Amniotic epithelial cell (primary cell): ENCODE measurements at regions not wholly inside any gene's neighbourhood (a gene's known extent, or its start where the extent isn't known, plus 50 kb on each side); places are given as distances from the start of the nearest gene placed in this dataset.

ENCODE experiments used
- DNase-seq: peaks from one replicate; pipeline ENCODE4 v3.0.0-alpha.2; 2010; ENCODE audit warnings: low read depth

- no peak for DNase-seq
Measured at GRCh38 chr5:165296401-165297130, 1791.1 kb downstream of the MAT2B start.

GRCh38 chr5:165304193-165304827, 1798.9 kb downstream of the MAT2B start:
- no peak for DNase-seq

- no peak for DNase-seq
Measured at GRCh38 chr5:165305596-165305995, 1800.2 kb downstream of the MAT2B start.

- no peak for DNase-seq
Measured at GRCh38 chr5:165309446-165309845, 1804.0 kb downstream of the MAT2B start.

GRCh38 chr5:165310031-165310430, 1804.6 kb downstream of the MAT2B start:
- no peak for DNase-seq

- DNase-seq = peak; percentile 87
Measured at GRCh38 chr5:165321912-165322311, 1816.5 kb downstream of the MAT2B start.

- DNase-seq = peak; percentile 53
Measured at GRCh38 chr5:165325221-165325620, 1819.8 kb downstream of the MAT2B start.

GRCh38 chr5:165327631-165328030, 1822.2 kb downstream of the MAT2B start:
- no peak for DNase-seq

- DNase-seq = no peak
Measured at GRCh38 chr5:165328846-165329245, 1823.4 kb downstream of the MAT2B start.

GRCh38 chr5:165333623-165334022, 1828.2 kb downstream of the MAT2B start:
- DNase-seq = peak; percentile 16

- peak; percentile 35 for DNase-seq
Measured at GRCh38 chr5:165334201-165334600, 1828.8 kb downstream of the MAT2B start.

- no peak for DNase-seq
Measured at GRCh38 chr5:165349735-165350134, 1844.3 kb downstream of the MAT2B start.

GRCh38 chr5:165351342-165351741, 1845.9 kb downstream of the MAT2B start:
- no peak for DNase-seq

GRCh38 chr5:165360366-165360765, 1854.9 kb downstream of the MAT2B start:
- no peak for DNase-seq

GRCh38 chr5:165360784-165361542, 1855.5 kb downstream of the MAT2B start:
- no peak for DNase-seq

GRCh38 chr5:165370233-165370632, 1864.8 kb downstream of the MAT2B start:
- DNase-seq = no peak

- peak; percentile 5 for DNase-seq
Measured at GRCh38 chr5:165370794-165371193, 1865.4 kb downstream of the MAT2B start.

- DNase-seq = no peak
Measured at GRCh38 chr5:165375201-165375600, 1869.8 kb downstream of the MAT2B start.

- no peak for DNase-seq
Measured at GRCh38 chr5:165393839-165394238, 1888.4 kb downstream of the MAT2B start.

- no peak for DNase-seq
Measured at GRCh38 chr5:165397516-165397915, 1892.1 kb downstream of the MAT2B start.

- DNase-seq = no peak
Measured at GRCh38 chr5:165400086-165400485, 1894.7 kb downstream of the MAT2B start.

GRCh38 chr5:165404917-165405316, 1899.5 kb downstream of the MAT2B start:
- no peak for DNase-seq

GRCh38 chr5:165405340-165405739, 1899.9 kb downstream of the MAT2B start:
- DNase-seq = peak; percentile 31
